H1 (cell line): ENCODE measurements at regions not wholly inside any gene's neighbourhood (a gene's known extent, or its start where the extent isn't known, plus 50 kb on each side); places are given as distances from the start of the nearest gene placed in this dataset.

Source experiments
- ATF3 ChIP-seq: IDR thresholded peaks from 2 replicates; pipeline ENCODE4 v1.6.1; 2011; ENCODE audit warnings: low read depth, mild to moderate bottlenecking, low read length; ENCODE audit not compliant: insufficient read depth
- BCL11A ChIP-seq, 2 experiments: IDR thresholded peaks; one replicate each; pipeline ENCODE4 v1.6.1; 2011; ENCODE audit warnings: low read depth in 2 of 2, low read length in 2 of 2, mild to moderate bottlenecking in 2 of 2
- CBX5 ChIP-seq: fragments of 300-800, 300-1000 bp; sonication (generic); IDR thresholded peaks from 2 replicates; pipeline ENCODE4 v1.7.1; 2016; ENCODE audit warnings: antibody characterized with exemption, low read length, low read depth
- EGR1 ChIP-seq: IDR thresholded peaks from 2 replicates; pipeline ENCODE4 v1.6.1; 2011; ENCODE audit warnings: low read depth, low read length, borderline replicate concordance
- EZH2 ChIP-seq: fragments of 200-600 bp; sonication (generic); IDR thresholded peaks from 2 replicates; pipeline ENCODE4 v1.7.1; 2012; ENCODE audit warnings: low read depth, mild to moderate bottlenecking, moderate library complexity, low read length, inconsistent platforms; ENCODE audit not compliant: severe bottlenecking
- HDAC2 ChIP-seq, 2 experiments: fragments of 300-600 bp in 1 of 2; sonication (generic) in 1 of 2; IDR thresholded peaks; 2 replicates each; pipeline ENCODE4 v1.6.1; 2011 to 2012; ENCODE audit warnings: low read depth in 2 of 2, low read length in 2 of 2, mild to moderate bottlenecking in 2 of 2, moderate library complexity in 2 of 2, borderline replicate concordance in 1 of 2, inconsistent platforms in 1 of 2
- POLR2A ChIP-seq, 2 experiments: IDR thresholded peaks; 1 replicate in 1 of 2; 2 replicates in 1 of 2; pipeline ENCODE4 v1.6.1; 2011; ENCODE audit warnings: low read depth in 2 of 2, low read length in 2 of 2, mild to moderate bottlenecking in 2 of 2; ENCODE audit errors: control extremely low read depth in 1 of 2
- POLR2AphosphoS5 ChIP-seq: IDR thresholded peaks from 2 replicates; pipeline ENCODE4 v1.6.1; 2011; ENCODE audit warnings: low read depth, low read length
- RXRA ChIP-seq: IDR thresholded peaks from 2 replicates; pipeline ENCODE4 v1.6.1; 2011; ENCODE audit warnings: low read depth, mild to moderate bottlenecking, low read length, moderate library complexity; ENCODE audit not compliant: insufficient read depth
- SUZ12 ChIP-seq: fragments of 200-600 bp; sonication (generic); IDR thresholded peaks from 2 replicates; pipeline ENCODE4 v1.6.1; 2012; ENCODE audit warnings: mild to moderate bottlenecking, inconsistent platforms, low read length, moderate library complexity, mixed read lengths
- TAF1 ChIP-seq: IDR thresholded peaks from 2 replicates; pipeline ENCODE4 v1.6.1; 2011; ENCODE audit warnings: mild to moderate bottlenecking, low read depth, low read length
- TBP ChIP-seq: IDR thresholded peaks from 2 replicates; pipeline ENCODE4 v1.6.1; 2011; ENCODE audit warnings: low read depth, low read length, improper control_type of control experiment
- TF ChIP-seq, protein P1 (sequence below), 3 experiments: IDR thresholded peaks; 1 replicate in 2 of 3; 2 replicates in 1 of 3; pipeline versions ENCODE4 v1.5.1 to v1.6.1; 2011; ENCODE audit warnings: low read length in 3 of 3, mild to moderate bottlenecking in 3 of 3, inconsistent platforms in 2 of 3, low read depth in 1 of 3, moderate library complexity in 1 of 3; ENCODE audit not compliant: insufficient read depth in 1 of 3; ENCODE audit errors: control extremely low read depth in 1 of 3

DNA sequence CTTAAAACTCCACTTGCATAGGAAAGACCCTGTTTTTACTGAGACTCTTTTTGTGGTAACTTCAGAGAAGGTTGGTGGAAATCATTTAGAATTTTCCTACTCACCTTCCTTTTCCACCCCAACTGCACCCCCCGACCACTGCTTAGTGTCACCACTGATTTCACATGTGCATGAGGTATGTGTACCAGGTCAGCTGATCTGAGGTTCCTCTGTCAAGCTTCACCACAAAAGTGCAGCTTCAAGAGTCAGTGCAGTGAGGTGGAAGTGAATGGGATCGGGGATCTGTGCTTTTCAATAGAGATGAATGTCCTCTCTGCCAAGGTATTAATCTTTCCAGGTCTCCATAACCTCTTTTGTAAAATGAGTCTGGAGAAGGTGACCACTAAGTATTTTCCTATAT is 260.5 kb upstream of the WWC1 start:
- TF ChIP-seq EZH2 (no peak), ATF3 (no peak), EGR1 (no peak), HDAC2 (IDR thresholded peaks at IDR 0.05; ENCODE audit: borderline replicate concordance in 1 of 2, low read depth in 2 of 2, low read length in 2 of 2) (no peak), TAF1 (no peak), POLR2A (IDR thresholded peaks at IDR 0.05; ENCODE audit: control extremely low read depth in 1 of 2, low read depth in 2 of 2, low read length in 2 of 2) (no peak), CBX5 (no peak), TBP (no peak), RXRA (no peak), BCL11A (IDR thresholded peaks at IDR 0.05; ENCODE audit: low read depth in 2 of 2, low read length in 2 of 2) (no peak), POLR2AphosphoS5 (no peak), SUZ12 (no peak)
- TF ChIP-seq, protein P1, sequence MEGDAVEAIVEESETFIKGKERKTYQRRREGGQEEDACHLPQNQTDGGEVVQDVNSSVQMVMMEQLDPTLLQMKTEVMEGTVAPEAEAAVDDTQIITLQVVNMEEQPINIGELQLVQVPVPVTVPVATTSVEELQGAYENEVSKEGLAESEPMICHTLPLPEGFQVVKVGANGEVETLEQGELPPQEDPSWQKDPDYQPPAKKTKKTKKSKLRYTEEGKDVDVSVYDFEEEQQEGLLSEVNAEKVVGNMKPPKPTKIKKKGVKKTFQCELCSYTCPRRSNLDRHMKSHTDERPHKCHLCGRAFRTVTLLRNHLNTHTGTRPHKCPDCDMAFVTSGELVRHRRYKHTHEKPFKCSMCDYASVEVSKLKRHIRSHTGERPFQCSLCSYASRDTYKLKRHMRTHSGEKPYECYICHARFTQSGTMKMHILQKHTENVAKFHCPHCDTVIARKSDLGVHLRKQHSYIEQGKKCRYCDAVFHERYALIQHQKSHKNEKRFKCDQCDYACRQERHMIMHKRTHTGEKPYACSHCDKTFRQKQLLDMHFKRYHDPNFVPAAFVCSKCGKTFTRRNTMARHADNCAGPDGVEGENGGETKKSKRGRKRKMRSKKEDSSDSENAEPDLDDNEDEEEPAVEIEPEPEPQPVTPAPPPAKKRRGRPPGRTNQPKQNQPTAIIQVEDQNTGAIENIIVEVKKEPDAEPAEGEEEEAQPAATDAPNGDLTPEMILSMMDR (IDR thresholded peaks at IDR 0.05; ENCODE audit: control extremely low read depth in 1 of 3, insufficient read depth in 1 of 3, low read depth in 1 of 3, low read length in 3 of 3): no peak
